M059J (cell line): ENCODE measurements at regions not wholly inside any gene's neighbourhood (a gene's known extent, or its start where the extent isn't known, plus 50 kb on each side); places are given as distances from the start of the nearest gene placed in this dataset.

Source experiments
- DNase-seq: peaks from one replicate; pipeline ENCODE4 v3.0.0-alpha.2; 2012; ENCODE audit warnings: low read depth

DNA sequence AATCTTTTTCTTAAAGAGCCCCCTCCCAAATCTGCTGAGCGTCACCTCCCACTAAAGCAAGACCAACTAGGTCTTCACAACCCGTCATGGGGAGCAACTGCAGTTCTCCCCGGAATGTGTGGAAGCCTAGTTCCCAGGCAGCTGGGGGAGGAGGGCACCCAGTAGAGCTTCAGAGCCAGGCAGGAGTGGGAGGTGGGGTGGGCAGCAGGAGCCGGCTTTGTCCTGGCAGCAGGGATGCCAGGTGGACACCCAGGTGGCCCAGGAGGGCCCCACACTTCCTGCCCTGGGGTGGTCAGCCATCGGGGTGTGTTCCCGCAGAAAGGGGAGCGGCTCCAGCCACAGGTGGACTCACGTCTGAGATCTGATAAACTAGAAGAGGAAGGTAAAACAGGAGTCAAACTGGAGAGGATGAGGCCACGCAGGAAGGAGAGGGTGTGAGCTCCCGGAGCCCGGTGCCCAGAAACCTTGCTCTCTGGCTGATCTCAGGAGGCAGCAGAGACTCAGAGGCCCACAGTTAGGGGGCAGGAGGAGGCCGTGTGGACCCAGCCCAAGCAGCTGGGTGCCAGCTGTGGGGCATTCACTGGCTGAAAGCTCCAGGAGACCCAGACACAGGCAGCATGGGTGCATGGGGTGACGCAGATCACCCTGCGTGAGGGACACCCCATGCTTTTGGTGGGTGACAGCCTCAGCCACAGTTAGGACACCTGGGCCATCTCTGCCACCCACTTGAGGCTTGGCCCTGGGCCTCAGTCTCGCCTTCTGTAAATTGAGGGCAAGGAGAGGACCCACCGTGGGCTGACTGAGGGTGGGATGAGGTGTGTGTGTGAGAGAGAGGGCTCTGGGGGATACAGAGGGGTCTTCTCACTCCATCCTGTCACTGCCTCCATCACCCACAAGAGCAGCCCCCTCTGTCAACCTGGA, 260.8 kb upstream of the TNRC6C start:
- DNase-seq = no peak

DNA sequence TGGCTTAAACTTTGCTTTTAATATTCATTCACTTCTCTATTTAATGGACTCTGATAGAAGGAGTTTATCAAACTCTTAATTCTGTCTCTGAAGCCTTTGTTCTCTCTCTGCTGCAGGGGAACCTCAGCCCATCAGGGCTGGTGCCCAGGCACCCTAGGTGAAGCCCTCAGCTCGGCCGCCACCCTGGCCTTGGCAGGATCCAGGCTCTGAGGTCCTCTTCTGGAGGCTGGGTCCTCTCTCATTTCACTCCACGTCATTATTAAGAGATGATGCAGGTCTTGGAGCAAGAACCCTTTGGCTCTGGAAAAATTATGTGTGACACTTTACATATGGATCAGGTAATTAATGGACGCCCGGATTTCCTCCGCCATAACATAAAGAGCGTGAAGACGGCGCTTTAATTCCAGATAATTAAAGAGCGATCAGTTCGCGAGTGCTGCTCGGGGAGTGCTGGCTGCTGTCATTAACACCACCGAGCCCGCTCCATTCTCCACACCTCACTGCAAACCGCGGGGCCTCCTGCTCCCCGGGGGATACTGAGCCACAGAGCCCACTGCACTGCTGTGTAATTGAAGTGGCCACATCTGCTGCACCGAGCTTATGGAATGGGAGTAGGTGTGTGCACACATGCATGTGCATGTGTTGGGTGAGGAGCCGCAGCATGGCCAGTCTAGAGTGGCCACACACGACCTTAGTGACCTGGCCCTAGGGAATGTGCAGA, 259.4 kb upstream of the TNRC6C start:
- no peak for DNase-seq

DNA sequence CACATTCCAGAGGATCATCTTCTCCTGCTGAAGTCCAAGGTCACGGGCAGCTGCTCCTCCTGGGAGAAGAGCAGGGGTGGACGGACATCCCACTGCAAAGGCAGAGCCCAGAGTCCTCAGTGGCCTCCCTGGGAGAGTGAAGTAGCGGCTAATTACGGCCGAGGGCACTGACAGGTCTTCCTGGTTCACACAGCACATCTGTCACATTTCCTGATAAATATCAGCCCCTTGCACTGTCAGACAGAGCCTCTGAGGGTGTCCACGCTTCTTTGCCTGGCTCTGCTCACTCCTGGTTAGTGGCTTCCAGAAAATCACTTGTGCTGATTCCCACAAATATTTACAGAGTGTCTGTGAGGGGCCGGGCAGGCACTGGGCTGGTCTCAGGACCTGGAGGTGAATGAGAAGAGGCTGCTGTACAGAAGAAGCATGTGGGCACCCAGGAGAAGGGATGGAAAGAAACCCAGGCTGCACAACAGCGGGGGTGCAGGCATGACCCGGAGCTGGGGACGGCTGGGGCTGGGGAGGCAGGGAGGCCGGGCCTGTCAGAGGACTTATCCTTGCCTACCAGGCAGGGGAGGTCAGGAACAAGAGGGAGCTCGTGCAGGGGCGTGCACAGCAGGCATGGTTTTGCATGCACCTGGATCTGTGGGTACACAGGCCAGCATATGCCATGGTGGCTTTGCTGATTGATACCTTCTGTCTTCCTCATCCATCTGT, 258.2 kb upstream of the TNRC6C start:
- no peak for DNase-seq

DNA sequence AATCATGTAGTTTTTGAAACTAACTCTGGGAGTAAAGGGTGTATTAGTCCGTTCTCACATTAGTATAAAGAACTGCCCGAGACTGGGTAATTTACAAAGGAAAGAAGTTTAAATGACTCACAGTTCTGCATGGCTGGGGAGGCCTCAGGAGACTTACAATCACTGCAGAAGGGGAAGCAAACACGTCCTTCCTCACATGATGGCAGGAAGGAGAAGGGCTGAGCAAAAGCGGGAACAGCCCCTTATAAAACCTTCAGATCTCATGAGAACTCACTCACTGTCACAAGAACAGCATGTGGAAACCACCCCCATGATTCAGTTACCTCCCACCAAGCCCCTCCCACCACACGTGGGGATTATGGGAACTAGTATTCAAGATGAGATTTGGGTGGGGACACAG, 256.5 kb upstream of the TNRC6C start:
- no peak for DNase-seq

DNA sequence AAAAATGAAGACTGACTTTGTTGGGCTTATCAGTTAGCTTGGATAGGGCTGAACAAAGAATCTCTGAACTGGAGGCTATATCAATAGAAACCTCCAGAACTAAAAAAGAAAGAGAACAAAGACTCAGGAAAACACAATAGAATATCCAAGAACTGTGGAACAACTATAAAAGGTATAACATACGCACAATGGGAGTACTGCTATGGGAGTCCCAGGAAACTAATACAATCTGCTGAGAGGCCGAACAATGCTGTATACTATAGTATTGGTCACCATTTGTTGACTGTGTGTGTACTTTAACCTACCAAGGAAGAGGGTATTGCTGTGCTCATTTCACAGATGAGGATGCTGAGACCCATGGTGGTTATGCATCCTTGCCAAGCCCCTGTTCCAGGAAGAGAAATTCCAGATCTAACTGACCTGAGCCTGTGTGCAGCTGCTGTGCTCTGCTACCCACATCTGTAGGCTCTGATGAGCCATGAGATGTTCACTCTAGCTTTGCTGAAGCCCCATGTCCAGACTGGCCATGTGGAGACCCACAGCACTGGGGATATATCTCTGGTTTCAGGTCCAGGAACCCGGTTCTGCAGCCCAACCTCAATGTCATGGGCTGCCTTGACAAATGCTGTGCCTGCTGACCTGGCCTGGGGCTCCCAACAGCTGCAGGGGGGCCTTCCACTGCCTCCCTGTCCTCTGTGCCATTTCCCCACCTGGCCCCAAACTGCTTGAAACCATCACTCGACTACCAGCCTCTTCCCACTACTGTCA, 254.3 kb upstream of the TNRC6C start:
- DNase-seq = no peak

DNA sequence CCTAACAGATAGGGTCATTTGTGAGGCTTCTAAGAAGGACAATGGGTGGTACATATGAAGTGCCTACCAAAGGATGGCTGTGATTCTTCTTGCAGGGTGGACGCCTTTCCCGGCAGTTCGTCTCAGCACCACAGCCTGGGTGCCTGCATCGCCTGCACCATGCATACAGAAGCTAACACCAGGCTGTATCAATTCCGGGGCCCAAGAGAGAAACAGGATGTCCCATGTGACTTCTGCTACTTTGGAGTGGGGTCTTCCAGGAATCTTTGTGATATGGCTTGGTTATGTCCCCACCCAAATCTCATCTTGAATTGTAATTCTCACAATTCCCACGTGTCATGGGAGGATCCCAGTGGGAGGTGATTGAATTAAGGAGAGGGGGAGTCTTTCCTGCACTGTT, 251.6 kb upstream of the TNRC6C start:
- no peak for DNase-seq

DNA sequence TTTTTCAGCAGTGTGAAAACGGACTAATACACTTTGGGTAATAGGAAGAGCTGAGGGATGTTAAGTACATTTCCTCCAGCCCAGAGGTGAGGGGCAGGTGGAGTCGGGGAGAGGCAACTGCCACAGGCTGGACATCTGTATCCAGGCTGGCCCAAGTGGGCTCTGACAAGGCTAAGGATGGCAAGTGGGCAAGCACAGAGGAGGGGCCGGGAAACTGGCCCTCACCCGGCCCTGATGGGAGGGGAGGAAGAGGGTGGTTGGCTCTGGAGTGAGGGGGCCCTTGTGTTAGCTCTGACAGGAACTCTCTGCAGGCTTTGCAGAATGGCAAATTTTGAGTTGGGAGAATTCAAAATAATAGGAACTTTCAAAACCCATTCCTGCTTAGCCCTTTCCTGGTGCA, 251.0 kb upstream of the TNRC6C start:
- no peak for DNase-seq

DNA sequence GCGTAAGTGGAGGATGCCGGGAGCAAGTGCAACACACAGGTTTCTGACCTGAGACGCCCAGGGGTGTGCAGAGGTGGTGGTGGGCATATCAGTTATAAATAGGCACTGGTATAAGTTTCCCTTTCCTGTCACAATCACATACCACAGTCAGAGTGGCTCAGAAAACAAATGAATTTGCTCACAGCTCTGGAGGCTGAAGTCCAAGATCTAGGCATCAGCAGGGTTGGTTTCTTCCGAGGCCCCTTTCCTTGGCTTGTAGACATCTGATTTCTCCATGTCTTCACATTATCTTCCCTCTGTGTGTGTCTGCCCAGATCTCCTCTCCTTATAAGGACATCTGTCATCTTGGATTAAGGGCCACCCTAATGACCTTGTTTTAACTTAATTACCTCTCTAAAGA, 250.5 kb upstream of the TNRC6C start:
- no peak for DNase-seq

DNA sequence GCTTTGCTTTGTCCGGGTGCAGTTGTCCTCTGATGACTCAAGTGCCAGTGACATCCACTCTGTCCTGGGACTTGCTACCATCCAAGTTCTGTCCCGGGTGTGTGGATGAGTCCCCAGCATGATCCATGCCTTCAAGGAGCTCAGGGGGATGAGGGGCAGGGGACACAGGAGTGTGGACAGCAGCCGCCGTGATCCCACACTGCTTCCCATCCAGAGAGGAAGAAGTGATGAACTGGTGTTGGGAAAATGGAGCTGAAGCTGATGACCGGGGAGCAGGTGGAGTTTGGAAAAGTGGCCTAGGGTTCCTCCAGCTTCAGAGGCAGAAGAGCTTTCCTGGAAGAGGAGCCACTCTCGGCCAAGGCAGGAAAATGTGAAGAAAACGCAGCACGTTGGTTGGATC, 249.6 kb upstream of the TNRC6C start:
- DNase-seq = no peak

DNA sequence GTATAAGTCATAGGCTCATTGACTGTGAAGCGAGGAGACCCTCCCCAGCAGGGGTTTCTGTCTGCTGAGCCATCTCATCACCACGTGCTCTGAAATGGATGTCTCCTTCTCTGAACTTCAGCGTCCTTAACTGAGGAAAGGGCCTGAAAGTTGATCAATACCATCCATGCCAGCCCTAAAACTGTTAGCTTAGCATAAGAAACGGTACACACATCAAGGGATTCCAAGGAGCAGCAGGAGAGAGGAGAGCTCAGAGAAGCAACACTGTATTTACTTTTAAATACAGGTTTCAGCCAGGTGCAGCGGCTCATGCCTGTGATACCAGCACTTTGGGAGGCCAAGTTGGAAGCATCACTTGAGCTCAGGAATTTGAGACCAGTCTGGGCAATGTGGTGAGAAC, 248.9 kb upstream of the TNRC6C start:
- no peak for DNase-seq

DNA sequence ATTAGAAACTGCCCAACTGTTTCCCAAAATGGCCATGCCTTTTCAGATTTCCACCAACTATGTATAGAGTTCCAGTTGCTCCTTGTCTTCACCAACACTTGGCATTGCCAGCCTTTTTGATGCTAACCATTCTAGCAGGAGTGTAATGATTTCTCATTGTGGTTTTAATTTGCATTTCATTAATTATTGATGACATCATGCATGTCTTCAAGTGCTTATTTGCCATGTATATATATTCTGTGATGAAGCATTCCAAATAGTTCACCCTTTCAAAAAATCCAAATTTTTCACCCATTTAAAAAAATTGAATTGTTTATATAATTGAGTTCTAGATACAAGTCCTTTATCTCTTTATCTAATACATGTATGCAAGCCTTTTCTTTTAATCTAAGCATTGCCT, 245.9 kb upstream of the TNRC6C start:
- DNase-seq = no peak

DNA sequence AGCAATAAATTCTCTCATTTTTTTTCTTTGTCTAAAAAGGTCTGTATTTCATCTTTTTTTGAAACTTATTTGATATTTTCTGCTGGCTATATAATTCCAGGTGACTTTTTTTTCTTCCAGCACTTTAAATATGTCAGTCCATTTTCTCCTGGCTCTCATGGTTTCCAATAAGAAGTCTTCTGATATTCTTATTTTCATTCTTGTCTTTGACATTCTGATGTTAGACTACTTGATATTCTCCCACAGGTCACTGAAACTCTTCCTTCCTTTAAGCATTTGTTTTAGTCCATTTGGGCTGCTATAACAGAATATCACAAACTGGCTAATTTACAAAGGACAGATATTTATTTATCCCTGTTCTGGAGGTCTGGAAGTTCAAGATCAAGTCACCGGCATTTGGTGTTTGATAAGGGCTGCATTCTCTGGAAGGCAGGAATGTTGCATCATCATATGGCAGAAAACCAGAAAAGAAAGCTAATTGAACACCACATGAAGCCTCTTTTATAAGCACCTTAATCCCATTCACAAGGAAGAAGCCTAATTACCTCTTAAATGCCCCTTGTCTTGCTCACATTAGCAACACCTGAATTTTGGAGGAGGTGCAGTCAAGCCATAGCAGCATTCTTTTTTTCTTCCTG, 242.1 kb upstream of the TNRC6C start:
- no peak for DNase-seq

DNA sequence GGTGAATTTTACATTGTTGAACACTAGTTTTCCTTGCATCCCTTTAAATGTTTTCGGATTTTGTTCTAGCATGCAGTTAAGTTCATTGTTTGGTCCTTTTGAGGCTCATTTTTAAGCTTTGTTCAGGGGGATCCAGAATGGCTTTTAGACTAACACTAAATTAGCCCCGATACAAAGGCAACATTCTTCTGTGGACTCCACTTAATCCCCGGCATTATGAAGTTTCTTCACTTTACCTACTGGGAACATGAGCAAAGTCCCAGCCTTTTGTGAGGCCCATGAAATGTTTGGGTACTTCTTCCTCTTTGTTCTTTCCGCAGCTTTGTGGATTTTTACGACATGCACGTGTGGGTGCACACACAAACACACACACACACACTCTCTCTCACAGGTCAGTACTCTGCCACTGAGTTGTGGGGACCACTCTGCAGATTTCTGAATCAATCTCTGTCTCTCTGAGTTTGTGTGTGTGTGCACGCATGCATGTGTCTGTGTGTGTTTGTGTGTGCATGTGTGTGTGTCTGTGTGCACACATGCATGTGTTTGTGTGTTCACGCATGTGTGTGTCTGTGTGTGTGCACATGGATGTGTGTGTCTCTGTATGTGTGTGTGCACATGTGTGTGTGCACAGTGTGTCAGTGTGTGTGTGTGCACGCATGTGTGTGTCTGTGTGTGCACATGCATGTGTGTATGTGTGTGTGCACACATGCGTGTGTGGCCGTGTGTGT, 240.4 kb upstream of the TNRC6C start:
- no peak for DNase-seq

DNA sequence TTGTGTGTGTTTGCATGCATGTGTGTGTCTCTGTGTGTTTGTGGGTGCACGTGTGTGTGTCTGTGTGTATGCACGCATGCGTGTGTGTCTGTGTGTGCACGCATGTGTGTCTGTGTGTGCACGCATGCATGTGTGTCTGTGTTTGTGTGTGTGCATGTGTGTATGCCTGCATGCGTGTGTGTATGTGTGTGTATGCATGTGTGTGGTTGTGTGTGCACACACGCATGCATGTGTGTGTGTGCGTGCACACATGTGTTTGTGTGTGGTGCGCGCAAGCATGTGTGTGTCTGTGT, 239.9 kb upstream of the TNRC6C start:
- no peak for DNase-seq

DNA sequence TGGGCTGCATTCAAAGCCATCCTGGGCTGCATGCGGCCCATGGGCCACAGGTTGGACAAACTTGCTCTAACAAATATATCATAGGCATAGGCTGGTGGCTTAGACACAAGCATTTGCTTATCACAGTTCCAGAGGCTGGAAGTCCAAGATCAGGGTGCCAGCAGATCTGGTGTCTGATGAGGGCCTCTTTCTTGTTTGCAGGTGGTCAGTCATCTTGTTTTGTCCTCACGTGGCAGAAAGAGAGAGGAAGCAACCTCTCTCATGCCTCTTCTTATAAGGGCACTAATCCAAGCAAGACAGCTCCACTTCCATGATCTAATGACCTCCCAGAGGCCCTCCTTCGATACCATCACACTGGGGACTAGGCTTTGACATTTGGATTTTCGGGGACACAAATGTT, 238.7 kb upstream of the TNRC6C start:
- no peak for DNase-seq

DNA sequence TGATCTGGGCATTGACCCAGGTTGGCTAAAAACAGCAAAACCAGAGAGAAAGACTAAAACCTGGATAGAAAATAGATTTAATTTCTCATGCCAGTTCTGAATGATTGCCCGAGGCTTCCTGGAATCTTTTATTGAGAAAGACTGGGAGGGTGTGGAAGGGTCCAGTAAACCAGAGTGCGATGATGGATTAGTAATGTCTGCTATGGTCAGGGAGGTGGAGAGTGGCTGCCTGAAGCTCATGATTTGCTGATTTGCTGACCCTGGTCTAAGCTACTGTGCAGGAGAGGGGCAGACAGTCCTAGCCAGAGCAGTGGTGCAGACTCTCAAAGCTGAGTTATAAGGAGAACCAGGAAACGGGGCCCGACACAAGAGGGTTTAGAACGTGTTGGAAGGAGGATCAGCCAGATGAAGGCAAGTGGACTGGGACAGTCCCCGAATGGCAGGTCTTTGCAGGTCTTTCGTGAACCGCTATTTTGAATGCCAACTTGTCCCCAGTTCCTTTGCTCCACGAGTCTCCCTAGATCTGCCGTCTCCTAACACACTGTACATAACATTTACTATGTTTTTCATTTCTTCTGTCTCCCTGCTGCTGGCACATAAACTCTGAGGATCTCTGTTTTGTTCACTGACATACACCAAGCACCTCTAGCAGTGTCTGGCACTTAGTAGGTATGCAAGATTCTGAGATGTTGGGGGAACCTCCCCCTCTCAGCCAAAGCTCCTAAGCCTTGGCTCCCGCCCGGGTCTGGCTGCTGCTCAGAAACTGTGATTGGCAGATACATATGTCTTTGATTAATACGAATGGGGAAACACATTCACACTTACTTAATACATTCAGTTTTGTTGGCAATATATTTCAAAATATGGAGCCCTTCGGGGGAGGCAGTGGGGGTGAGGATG, 237.3 kb upstream of the TNRC6C start:
- DNase-seq = no peak

DNA sequence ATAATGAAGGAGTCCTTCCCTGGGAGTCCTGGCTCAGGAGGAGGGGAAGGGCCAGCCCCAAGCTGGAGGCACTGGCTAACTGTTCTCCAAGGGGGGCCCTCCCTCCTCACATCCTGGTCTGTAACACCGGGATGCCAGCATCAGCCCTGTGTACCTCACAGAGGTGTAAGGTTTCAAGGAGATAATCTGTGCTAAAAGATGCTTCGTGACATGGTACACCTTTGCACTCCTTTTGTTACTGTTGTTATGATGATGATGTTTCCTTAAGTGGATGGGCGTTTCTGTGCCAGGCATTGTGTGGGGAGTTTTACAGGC, 236.7 kb upstream of the TNRC6C start:
- no peak for DNase-seq

DNA sequence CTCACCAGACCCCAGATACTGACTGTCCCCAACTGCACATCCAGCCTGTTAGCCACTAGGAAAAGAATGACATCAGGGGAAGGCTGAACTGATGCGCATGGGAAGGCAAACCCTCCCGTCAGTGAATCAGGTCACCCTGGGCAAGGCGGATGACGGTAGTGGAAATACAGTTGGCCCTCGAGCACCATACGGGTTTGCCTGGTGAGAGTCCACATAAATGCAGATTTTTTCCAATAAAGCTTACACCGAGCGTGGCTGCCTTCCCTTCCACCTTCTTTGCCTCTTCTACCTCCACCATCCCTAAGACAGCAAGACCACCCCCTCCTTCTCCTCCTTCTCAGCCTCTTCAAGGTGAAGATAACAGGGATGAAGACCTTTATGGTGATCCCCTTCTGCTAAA, 236.1 kb upstream of the TNRC6C start:
- no peak for DNase-seq

DNA sequence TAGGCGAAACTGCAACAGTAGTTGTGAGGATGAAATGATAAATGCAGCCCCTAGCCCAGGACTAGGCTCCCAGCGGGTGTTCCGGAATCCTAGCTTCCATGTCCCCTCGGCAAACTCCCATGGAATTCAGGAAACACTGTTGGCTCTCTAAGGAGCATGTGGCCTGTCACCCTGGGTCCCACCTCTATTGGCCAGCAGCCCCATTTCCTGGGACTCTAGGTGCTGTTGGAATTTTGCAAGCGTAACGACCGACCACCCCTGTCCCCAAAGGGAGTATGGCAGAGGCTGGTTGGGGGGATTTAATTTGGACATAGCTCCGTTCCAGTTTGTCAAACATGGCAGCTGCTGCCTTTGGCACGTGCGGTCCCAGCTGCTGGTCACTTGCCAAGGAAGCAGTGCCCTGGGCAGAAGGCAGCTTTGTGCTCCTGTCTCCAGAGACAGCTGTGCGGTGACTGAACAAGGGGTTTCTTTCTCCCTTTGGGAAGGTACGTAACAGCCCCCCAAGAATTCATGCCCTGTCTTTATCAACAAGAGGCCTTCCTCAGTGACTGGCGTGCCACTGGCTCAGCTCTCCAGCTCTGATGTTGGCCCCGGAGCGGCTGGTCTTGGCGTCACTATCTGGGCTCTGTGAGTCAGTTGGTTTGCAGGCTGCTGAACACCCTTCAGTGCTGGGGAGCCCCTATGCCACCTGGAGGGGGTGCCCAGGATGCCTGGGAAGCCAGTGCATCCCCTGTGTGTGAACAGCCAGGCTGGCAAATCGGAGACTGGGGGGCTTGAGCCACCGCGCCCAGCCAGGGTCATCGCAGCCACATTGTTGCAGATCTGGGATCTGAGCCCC, 235.2 kb upstream of the TNRC6C start:
- no peak for DNase-seq
